ENCODE measurements at regions not wholly inside any gene's neighbourhood (a gene's known extent, or its start where the extent isn't known, plus 50 kb on each side); places are given as distances from the start of the nearest gene placed in this dataset.

DNA sequence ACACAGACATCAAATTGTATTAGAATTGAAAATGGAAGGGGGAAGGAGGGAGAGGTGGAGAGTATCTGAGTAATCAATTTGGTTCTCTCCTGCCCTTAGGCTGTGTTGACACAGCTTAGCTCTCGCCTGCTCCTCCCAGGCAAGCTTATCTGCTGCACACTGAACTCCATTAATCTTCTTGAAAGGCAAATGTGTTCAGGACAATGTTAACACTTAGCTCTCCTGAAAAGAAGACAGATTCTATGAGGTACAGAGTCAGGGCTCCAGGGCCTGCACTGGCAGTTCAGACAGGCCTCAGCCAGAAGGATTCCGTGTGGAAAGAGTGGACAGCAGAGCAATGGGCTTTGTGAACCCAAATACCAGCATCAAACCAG lies 430.0 kb upstream of the TNP1 start:
- TF ChIP-seq, protein P1, sequence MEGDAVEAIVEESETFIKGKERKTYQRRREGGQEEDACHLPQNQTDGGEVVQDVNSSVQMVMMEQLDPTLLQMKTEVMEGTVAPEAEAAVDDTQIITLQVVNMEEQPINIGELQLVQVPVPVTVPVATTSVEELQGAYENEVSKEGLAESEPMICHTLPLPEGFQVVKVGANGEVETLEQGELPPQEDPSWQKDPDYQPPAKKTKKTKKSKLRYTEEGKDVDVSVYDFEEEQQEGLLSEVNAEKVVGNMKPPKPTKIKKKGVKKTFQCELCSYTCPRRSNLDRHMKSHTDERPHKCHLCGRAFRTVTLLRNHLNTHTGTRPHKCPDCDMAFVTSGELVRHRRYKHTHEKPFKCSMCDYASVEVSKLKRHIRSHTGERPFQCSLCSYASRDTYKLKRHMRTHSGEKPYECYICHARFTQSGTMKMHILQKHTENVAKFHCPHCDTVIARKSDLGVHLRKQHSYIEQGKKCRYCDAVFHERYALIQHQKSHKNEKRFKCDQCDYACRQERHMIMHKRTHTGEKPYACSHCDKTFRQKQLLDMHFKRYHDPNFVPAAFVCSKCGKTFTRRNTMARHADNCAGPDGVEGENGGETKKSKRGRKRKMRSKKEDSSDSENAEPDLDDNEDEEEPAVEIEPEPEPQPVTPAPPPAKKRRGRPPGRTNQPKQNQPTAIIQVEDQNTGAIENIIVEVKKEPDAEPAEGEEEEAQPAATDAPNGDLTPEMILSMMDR (IDR thresholded peaks at IDR 0.05): no peak
- no peak for TF ChIP-seq POLR2A (IDR thresholded peaks at IDR 0.05)
- no peak for TF ChIP-seq POLR2AphosphoS5 (IDR thresholded peaks at IDR 0.05)
